K562 (cell line): ENCODE measurements at regions not wholly inside any gene's neighbourhood (a gene's known extent, or its start where the extent isn't known, plus 50 kb on each side); places are given as distances from the start of the nearest gene placed in this dataset.

Experiments
- BRCA1 ChIP-seq, 2 experiments: fragments of 450-650 bp in 1 of 2; sonication (generic) in 1 of 2; formaldehyde crosslinking in 1 of 2; IDR thresholded peaks; 2 replicates each; pipeline versions ENCODE4 v1.5.0 to v1.6.1; 2017 to 2020; ENCODE audit warnings: mild to moderate bottlenecking in 1 of 2, missing genetic modification reagents in 1 of 2
- CHD7 ChIP-seq: fragments of 200-600 bp; sonication (generic); IDR thresholded peaks from one replicate; pipeline ENCODE4 v1.6.1; 2012; ENCODE audit warnings: mild to moderate bottlenecking, low read depth, low read length, inconsistent platforms
- CTBP1 ChIP-seq: fragments of 450-650 bp; IDR thresholded peaks from 2 replicates; pipeline ENCODE4 v1.6.1; 2016; ENCODE audit warnings: borderline replicate concordance
- MITF ChIP-seq: IDR thresholded peaks from 2 replicates; pipeline ENCODE4 v1.6.1; 2014; ENCODE audit warnings: antibody characterized with exemption

- TF ChIP-seq CHD7: no peak
- no peak for TF ChIP-seq MITF
- no peak for TF ChIP-seq BRCA1 (IDR thresholded peaks at IDR 0.05)
- TF ChIP-seq BRCA1 (CRISPR knock-in tag; IDR thresholded peaks at IDR 0.05): no peak
- TF ChIP-seq CTBP1: no peak
Observed at GRCh38 chr13:62043600-62043999, 628.0 kb upstream of the PCDH20 start (continued).
